ENCODE measurements at regions not wholly inside any gene's neighbourhood (a gene's known extent, or its start where the extent isn't known, plus 50 kb on each side); places are given as distances from the start of the nearest gene placed in this dataset.

- DNase-seq, result no peak
- no peak overlapping the region for H3K23ac ChIP-seq (ENCODE audit: insufficient read length, low read depth, low read length)
- no peak overlapping the region for H2AK5ac ChIP-seq (ENCODE audit: insufficient read length, low read length)
- H3K27me3 Mint-ChIP-seq (ENCODE audit: low read depth), result peaks cover 2% of the 10 kb centered on the region; the same call in 1 of the 2 replicates
- H4K8ac ChIP-seq (replicated peaks; ENCODE audit: insufficient read length, low read depth, low read length), result no peak overlapping the region
- no peaks in the 10 kb centered on the region for H3K4me1 Mint-ChIP-seq
- H3K9me3 ChIP-seq (ENCODE audit: control insufficient read depth, low read depth, low read length), result peaks cover 35% of the 10 kb centered on the region
- H2BK15ac ChIP-seq (ENCODE audit: low read depth, low read length), result no peak overlapping the region
- no peaks in the 10 kb centered on the region for H3K4me1 ChIP-seq (ENCODE audit: insufficient read depth, low read length)
- H2BK120ac ChIP-seq (ENCODE audit: low read depth, low read length, poor library complexity, severe bottlenecking), result no peak overlapping the region
- no peak overlapping the region for H3K27ac ChIP-seq (ENCODE audit: insufficient read length, low read depth, low read length)
- no peak overlapping the region for H2BK5ac ChIP-seq (ENCODE audit: insufficient read length, low read length)
- no peak overlapping the region for H3K4me2 ChIP-seq (ENCODE audit: insufficient read depth, insufficient read length, low read length)
- H3K27ac Mint-ChIP-seq, result no peak overlapping the region
- no peaks in the 10 kb centered on the region for H4K20me1 ChIP-seq (ENCODE audit: control insufficient read depth, insufficient read depth, insufficient read length)
- H3K79me2 ChIP-seq (ENCODE audit: insufficient read depth, low read length), result no peaks in the 10 kb centered on the region
- TF ChIP-seq CTCF (conservative IDR thresholded peaks at IDR 0.05), result no peak
- H2BK20ac ChIP-seq (ENCODE audit: low read depth, low read length, poor library complexity, severe bottlenecking), result no peak overlapping the region
- H3K14ac ChIP-seq (ENCODE audit: insufficient read depth, low read length), result no peak overlapping the region; the same call in 1 of the 2 replicates
- no peak overlapping the region for H2BK12ac ChIP-seq (ENCODE audit: insufficient read length, low read depth, low read length)
- no peak overlapping the region for H3K4ac ChIP-seq (ENCODE audit: low read depth, low read length)
- H3K9ac ChIP-seq (ENCODE audit: extremely low read depth, insufficient read length, low read length), result no peak overlapping the region
- no CpG with 5 or more reads among the region's 37 CpGs for WGBS (ENCODE audit: extremely low coverage, insufficient read length, low lambda C conversion rate)
- peaks cover 1 to 16% (median 7%) of the 10 kb centered on the region in 3 experiments; a peak in 5 of 7 replicates for H3K36me3 Mint-ChIP-seq (ENCODE audit: insufficient read depth in 1 of 3, low read depth in 3 of 3)
- H2AFZ ChIP-seq (ENCODE audit: low read length), result no peak overlapping the region
- no peaks in the 10 kb centered on the region for H3K79me1 ChIP-seq (ENCODE audit: insufficient read depth, low read depth, low read length, poor library complexity, severe bottlenecking)
- no peak overlapping the region for H3K18ac ChIP-seq (ENCODE audit: insufficient read length, low read depth, low read length)
- no peak overlapping the region for H3K4me3 Mint-ChIP-seq
- H3T11ph ChIP-seq (ENCODE audit: low read length), result no peak overlapping the region
- H3K23me2 ChIP-seq (ENCODE audit: insufficient read length, low read depth, low read length, poor library complexity, severe bottlenecking), result no peaks in the 10 kb centered on the region
- H3K56ac ChIP-seq (ENCODE audit: insufficient read length, low read depth, low read length), result no peak overlapping the region
- no peak overlapping the region for H4K5ac ChIP-seq (ENCODE audit: insufficient read length, low read depth, low read length)
- H4K91ac ChIP-seq (ENCODE audit: insufficient read length, low read depth, low read length), result no peak overlapping the region
- peaks cover 91 to 96% of the 10 kb centered on the region in 2 experiments for H3K9me3 Mint-ChIP-seq
- no peaks in the 10 kb centered on the region for H3K27me3 ChIP-seq (ENCODE audit: insufficient read depth, low read length)
These were observed 156.3 kb downstream of the ZNF248 start for GRCh38 chr10:37700886-37701780.

Measured in H9 (cell line).